OCI-LY7 (cell line): ENCODE measurements at regions not wholly inside any gene's neighbourhood (a gene's known extent, or its start where the extent isn't known, plus 50 kb on each side); places are given as distances from the start of the nearest gene placed in this dataset.

Source experiments
- BruUV-seq: library from RNA; stranded (reverse); fragments of 400-500 nt; replicated peaks from 2 replicates; lab custom pipeline; 2021; lab: Mats Ljungman, UMichigan
- CTCF ChIA-PET: fragments of 300-600 bp; sonication (Branson Sonifier 250); formaldehyde crosslinking; loops from one replicate; lab custom pipeline; 2022; ENCODE audit warnings: antibody characterized with exemption; ENCODE audit not compliant: unreplicated experiment; lab: Charles Lee
- POLR2A ChIA-PET: fragments of 300-600 bp; sonication (Branson Sonifier 250); formaldehyde crosslinking; loops from one replicate; lab custom pipeline; 2022; ENCODE audit warnings: antibody characterized with exemption; lab: Charles Lee
- DNase-seq: peaks from one replicate; pipeline ENCODE4 v3.0.0-alpha.2; 2015; ENCODE audit warnings: low spot score
- H2AFZ ChIP-seq: fragments of 200-600 bp; sonication (generic), shearing (Covaris generic); 2 replicates; pipeline ENCODE4 v1.6.1; 2014; ENCODE audit warnings: mild to moderate bottlenecking, antibody characterized with exemption, low read length, moderate library complexity
- H3K27ac ChIP-seq: fragments of 200-600 bp; sonication (generic); 2 replicates; pipeline ENCODE4 v1.5.1; 2014; ENCODE audit warnings: mixed run types, low read depth, mild to moderate bottlenecking, moderate library complexity, low read length, inconsistent platforms; ENCODE audit not compliant: poor library complexity, severe bottlenecking
- H3K36me3 ChIP-seq: fragments of 200-600 bp; sonication (generic); 2 replicates; pipeline ENCODE4 v1.6.1; 2014; ENCODE audit warnings: mild to moderate bottlenecking, antibody characterized with exemption, low read length, moderate library complexity, mixed read lengths; ENCODE audit not compliant: insufficient read depth
- H3K4me1 ChIP-seq: fragments of 200-600 bp; sonication (generic); 2 replicates; pipeline ENCODE4 v1.5.1; 2014; ENCODE audit warnings: mild to moderate bottlenecking, low read length; ENCODE audit not compliant: insufficient read depth, poor library complexity, severe bottlenecking
- H3K4me2 ChIP-seq: fragments of 200-600 bp; sonication (generic); 2 replicates; pipeline ENCODE4 v1.6.1; 2014; ENCODE audit warnings: mild to moderate bottlenecking, low read length
- H3K4me3 ChIP-seq: fragments of 200-600 bp; sonication (generic); 2 replicates; pipeline ENCODE4 v1.5.1; 2014; ENCODE audit warnings: mild to moderate bottlenecking, low read depth, low read length; ENCODE audit not compliant: poor library complexity, severe bottlenecking
- H3K79me2 ChIP-seq: fragments of 200-600 bp; sonication (generic); 2 replicates; pipeline ENCODE4 v1.6.1; 2016; ENCODE audit warnings: low read depth, mild to moderate bottlenecking, low read length, moderate library complexity, mixed read lengths; ENCODE audit not compliant: insufficient read depth
- H3K9me2 ChIP-seq: fragments of 200-600 bp; sonication (generic); 2 replicates; pipeline ENCODE4 v1.6.1; 2016; ENCODE audit warnings: mild to moderate bottlenecking, low read length, mixed read lengths; ENCODE audit not compliant: insufficient read depth
- H3K9me3 ChIP-seq: fragments of 200-600 bp; sonication (generic); 2 replicates; pipeline ENCODE4 v1.6.1; 2014; ENCODE audit warnings: mild to moderate bottlenecking, mixed run types, low read length, mixed read lengths
- H4K20me1 ChIP-seq: fragments of 200-600 bp; sonication (generic); 2 replicates; pipeline ENCODE4 v1.6.1; 2014; ENCODE audit warnings: mild to moderate bottlenecking, antibody characterized with exemption, low read length, moderate library complexity, mixed read lengths; ENCODE audit not compliant: insufficient read depth
- CTCF ChIP-seq: fragments of 200-600 bp; sonication (generic); conservative IDR thresholded peaks from 2 replicates; pipeline ENCODE4 v1.5.1; 2014; ENCODE audit warnings: mild to moderate bottlenecking, antibody characterized with exemption, low read length, moderate library complexity, mixed read lengths
- EZH2phosphoT487 ChIP-seq: fragments of 200-600 bp; sonication (generic); IDR thresholded peaks from 2 replicates; pipeline ENCODE4 v1.6.1; 2018; ENCODE audit warnings: low read depth, borderline replicate concordance, mild to moderate bottlenecking, mixed run types, antibody characterized with exemption, low read length, moderate library complexity, mixed read lengths
- intact Hi-C: fragments of 100-400 bp; cut with micrococcal nuclease; formaldehyde crosslinking; loops from one replicate; pipeline ENCODE4 v1.10.0; 2022; ENCODE audit not compliant: unreplicated experiment

GRCh38 chr6:113777601-113778000 is 79.5 kb upstream of the MARCKS start:
- no peaks in the 10 kb centered on the region for H3K9me2 ChIP-seq
- no peaks in the 10 kb centered on the region for H3K4me1 ChIP-seq
- no peaks in the 10 kb centered on the region for H3K9me3 ChIP-seq
- no peak for TF ChIP-seq EZH2phosphoT487
- CTCF ChIA-PET = no interaction called here
- DNase-seq = no peak
- BruUV-seq = no TSS peak
- H3K36me3 ChIP-seq = no peaks in the 10 kb centered on the region
- no peak overlapping the region for H3K4me3 ChIP-seq
- intact Hi-C loops = no loop called here
- no peaks in the 10 kb centered on the region for H4K20me1 ChIP-seq
- H3K27ac ChIP-seq = no peak overlapping the region
- no peak overlapping the region for H2AFZ ChIP-seq
- no peaks in the 10 kb centered on the region for H3K79me2 ChIP-seq
- no peak overlapping the region for H3K4me2 ChIP-seq
- POLR2A ChIA-PET = interaction anchor here (0.6 to 0.8 kb wide), 3 partner anchors 20 to 1112 kb away, joined by 3 to 8 read pairs (median 4); no protein-coding TSS in a partner anchor

GRCh38 chr6:113779656-113780055 is 77.5 kb upstream of the MARCKS start:
- no peaks in the 10 kb centered on the region for H3K36me3 ChIP-seq
- intact Hi-C loops = no loop called here
- no peak overlapping the region for H3K4me3 ChIP-seq
- no peaks in the 10 kb centered on the region for H4K20me1 ChIP-seq
- no peaks in the 10 kb centered on the region for H3K4me1 ChIP-seq
- no peak for DNase-seq
- H2AFZ ChIP-seq = no peak overlapping the region
- H3K9me3 ChIP-seq = no peaks in the 10 kb centered on the region
- no peak overlapping the region for H3K4me2 ChIP-seq
- BruUV-seq = no TSS peak
- H3K79me2 ChIP-seq = no peaks in the 10 kb centered on the region
- H3K9me2 ChIP-seq = no peaks in the 10 kb centered on the region
- H3K27ac ChIP-seq = no peak overlapping the region
- TF ChIP-seq EZH2phosphoT487 (no peak), CTCF (no peak)
- ChIA-PET POLR2A (interaction anchor here (0.6 to 1.9 kb wide), 10 partner anchors 10 to 320 kb away, joined by 3 to 10 read pairs (median 3); no protein-coding TSS in a partner anchor), CTCF (no interaction called here)

- Histone ChIP-seq H3K4me1 (no peaks in the 10 kb centered on the region), H3K36me3 (no peaks in the 10 kb centered on the region), H3K4me2 (no peak overlapping the region), H3K9me3 (no peaks in the 10 kb centered on the region), H4K20me1 (no peaks in the 10 kb centered on the region), H3K79me2 (no peaks in the 10 kb centered on the region), H3K27ac (no peak overlapping the region), H3K4me3 (no peak overlapping the region), H2AFZ (no peak overlapping the region), H3K9me2 (no peaks in the 10 kb centered on the region)
- no peak for DNase-seq
- TF ChIP-seq CTCF (no peak), EZH2phosphoT487 (no peak)
- ChIA-PET CTCF (no interaction called here), POLR2A (no interaction called here)
- intact Hi-C loops = no loop called here
- BruUV-seq = no TSS peak
These were observed 74.5 kb upstream of the MARCKS start for GRCh38 chr6:113782636-113783035.
